HG02759 (cell line): ENCODE measurements at regions not wholly inside any gene's neighbourhood (a gene's known extent, or its start where the extent isn't known, plus 50 kb on each side); places are given as distances from the start of the nearest gene placed in this dataset.
A peak's percentile ranks its signal among the peaks of the same experiment; 100 is the strongest.
"Not testable (repeated sequence)": the region's sequence is repeated elsewhere in the genome, so short reads cannot be mapped to it uniquely, and the experiment has no call there.

Experiments used
- ATAC-seq: cut with Tn5 transposase; IDR thresholded peaks from one replicate; pipeline ENCODE4 v1.9.1; 2021; ENCODE audit warnings: mild to moderate bottlenecking, moderate library complexity; ENCODE audit not compliant: unreplicated experiment

DNA sequence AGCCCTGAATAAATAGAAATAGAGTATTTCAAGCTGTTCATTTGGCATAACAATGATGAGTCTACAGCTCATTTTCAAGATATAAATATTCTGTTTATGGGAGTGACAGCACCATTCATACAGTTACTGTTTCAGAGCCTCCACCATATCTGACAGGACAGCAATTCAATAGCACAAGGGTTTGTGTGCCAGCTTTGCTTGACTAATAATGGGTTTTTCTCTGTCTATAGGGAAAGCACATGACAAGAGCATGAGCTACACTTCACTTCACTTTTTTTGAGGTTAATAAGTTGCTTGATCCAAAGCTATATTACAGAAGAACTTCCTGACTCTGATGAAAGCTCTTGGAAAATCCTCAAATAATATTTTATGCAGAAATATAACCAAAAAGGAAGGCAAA is 297.1 kb downstream of the RPIA start:
- ATAC-seq, result not testable (repeated sequence)

GRCh38 chr2:88992819-88993218 is 301.3 kb downstream of the RPIA start:
- not testable (repeated sequence) for ATAC-seq

DNA sequence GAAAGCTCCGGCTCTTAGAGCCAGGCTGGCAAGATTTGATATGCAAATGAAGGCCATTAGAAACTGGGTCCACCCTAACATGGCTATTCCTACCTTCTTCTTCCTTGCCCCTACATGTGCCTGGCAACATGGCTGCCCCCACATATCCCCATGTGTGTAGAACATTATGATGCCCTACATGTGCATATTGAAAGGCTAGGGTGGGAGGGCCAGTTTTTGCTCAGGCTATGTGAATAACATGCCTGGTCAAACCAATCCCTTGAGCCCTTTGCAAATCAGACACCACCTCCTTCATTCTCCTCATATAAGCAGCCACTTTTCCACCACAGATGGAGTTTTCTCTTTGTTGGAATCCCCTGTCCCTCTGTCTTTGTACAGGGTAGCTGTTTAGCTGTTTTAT is 303.4 kb downstream of the RPIA start:
- ATAC-seq, result not testable (repeated sequence)

- ATAC-seq, result not testable (repeated sequence)
Measured at GRCh38 chr2:88996588-88996987, 305.1 kb downstream of the RPIA start.

GRCh38 chr2:88999365-88999764 is 307.9 kb downstream of the RPIA start:
- no peak for ATAC-seq

DNA sequence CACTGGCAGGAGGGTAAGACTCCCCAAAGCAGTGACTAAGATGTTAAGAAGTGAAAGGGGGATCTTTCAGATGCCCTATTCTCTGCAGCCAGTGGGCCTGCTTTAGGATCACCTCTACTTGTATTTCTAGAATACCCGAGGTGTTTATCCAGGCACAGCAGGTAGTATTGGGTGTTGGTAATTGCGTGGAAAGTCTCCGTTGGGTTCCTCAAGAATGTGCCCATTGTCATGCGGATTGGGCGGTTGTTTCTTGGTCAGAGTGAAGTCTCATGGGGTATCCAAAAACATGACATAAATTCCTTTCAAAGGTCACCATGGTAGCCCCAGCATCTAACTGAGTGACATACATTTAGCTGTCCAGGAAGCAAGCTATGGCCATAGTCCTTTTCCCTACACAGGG is 308.8 kb downstream of the RPIA start:
- ATAC-seq, result no peak

DNA sequence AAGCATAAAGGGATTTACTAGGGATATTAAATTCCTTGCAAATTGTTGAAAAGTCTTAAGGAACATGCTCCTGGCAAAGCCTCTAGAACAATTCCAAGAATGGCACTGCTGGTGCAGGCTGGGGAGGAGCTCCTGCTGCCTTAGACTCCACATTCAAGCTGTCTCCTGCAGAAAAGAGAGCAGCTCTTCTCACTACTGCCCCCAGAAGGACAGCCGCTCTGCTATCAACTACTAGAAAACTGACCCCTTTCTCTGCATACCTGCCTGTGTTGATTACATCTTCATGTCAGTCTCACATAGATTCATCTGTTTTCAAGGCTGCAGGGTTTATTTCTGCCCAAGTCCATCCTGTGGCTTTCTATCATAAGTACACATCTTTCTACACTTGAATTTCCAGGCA is 312.8 kb downstream of the RPIA start:
- not testable (repeated sequence) for ATAC-seq

GRCh38 chr2:89020566-89020965 is 329.1 kb downstream of the RPIA start:
- ATAC-seq, result not testable (repeated sequence)

DNA sequence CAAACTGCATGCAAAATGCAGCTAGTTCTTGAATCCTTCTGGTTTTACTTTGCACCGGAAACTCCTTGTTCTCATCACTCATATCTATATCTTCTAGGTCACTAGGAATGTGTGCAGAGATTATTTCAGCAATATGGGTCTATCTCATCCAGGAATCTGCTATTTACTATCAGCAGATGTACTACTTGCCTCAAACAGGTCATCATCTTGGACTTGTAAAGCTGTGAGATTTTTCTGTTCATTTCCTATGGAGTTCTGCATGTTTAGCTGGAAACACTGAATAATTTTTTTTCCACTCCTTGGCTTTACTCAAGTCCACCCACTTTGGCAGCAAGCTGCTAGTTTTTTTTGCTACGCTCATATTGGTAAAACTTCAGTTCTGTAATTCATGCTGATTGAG is 334.8 kb downstream of the RPIA start:
- not testable (repeated sequence) for ATAC-seq

- ATAC-seq, result not testable (repeated sequence)
Measured at GRCh38 chr2:89027115-89027514, 335.6 kb downstream of the RPIA start.

DNA sequence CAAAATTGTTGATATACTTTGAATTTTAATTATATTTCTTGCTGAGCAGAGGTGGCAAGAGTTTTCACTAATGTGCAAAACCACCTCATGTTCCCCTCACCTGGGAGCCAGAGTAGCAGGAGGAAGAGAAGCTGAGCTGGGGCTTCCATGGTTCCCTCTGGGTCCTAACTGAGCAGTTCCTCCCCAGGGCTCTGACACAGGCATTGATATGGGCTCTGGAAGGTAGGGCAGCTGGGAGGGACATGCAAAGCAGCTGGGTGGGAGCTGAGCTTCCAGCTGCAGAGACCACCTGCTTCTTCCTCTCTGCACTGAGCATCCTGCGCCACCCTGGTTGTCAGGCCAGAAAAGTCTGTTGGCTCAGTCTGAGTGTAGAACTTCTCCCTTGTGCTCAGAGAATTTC is 336.1 kb downstream of the RPIA start:
- not testable (repeated sequence) for ATAC-seq

DNA sequence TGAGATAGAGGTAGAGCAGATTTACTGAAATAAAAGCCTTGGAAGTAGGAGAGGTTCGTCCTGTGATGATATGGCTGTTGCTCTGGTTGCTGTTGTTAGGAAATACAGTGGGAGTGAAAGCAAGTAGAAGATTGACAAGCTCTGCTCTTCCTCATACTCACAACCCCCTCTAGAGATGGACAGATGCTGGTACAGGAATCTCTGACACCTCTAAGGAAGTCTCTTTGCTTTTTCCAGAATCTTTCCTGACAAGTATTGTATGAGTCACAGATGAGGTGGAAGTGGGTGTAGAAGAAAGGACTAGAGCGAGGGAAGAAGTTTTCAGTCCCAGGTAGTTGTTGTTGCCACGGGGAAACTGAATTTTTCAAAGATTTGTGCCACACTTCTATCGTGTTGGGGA is 337.8 kb downstream of the RPIA start:
- not testable (repeated sequence) for ATAC-seq

DNA sequence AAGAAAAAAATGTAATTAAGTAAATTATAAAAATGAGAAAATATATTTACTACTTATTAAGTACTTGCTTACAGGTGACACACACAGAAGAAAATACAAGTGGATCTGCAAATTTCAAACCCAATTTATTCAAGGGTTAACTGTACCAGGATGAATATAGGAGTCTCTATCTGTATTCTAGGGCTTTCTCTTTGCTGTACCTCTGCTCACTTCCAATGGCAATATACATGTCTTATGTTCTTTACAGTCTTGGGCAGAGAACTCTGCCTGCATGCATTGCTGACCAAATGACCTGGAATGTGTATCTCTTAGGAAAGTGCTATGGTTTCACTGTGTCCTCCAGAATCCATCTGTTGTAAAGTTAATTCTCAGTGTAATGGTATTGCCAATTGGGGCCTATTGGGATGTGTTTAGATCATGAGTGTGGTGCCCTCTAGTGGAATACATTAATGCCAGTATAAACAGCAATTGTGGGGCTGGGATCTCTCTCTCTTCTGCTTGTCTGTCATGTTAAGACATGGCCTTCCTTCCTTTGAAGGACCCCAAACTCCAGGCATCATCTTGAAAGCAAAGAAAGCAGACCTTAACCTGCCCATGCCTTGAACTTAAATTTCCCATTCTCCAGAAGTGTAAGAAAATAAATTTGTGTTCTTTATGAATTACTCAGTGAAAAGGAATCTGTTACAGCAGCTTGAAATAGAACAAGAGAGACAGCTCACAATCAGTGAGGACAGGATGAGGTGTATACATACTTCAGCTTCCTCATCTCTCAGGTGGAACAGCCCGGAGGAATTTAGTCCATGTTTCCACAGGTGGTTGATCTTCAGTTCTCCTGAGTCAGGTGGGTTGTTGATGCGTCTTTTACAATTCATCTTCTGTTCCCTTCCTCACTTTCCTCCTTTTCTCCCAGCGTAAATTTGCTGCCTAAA is 356.9 kb downstream of the RPIA start:
- peak; percentile 90 for ATAC-seq

DNA sequence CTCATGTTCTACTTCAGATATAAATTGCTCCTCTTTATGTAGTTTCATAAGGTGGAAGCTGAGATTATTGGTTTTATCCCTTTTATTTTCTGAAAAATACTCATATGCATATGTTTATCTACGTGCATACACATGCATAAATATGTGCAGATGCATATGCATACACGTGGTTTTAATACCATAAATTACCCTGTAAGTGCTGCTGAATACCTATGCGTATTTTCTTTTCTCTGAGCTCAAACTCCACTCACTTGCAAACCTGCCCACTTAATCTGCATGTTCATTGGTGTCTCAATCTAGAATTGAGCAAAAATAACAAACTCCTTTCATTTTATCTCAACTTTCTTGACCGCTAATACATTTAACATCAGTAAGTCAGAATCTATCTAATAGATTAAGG is 367.1 kb downstream of the RPIA start:
- ATAC-seq, result not testable (repeated sequence)

- not testable (repeated sequence) for ATAC-seq
Measured at GRCh38 chr2:89061174-89061573, 369.7 kb downstream of the RPIA start.

- not testable (repeated sequence) for ATAC-seq
Measured at GRCh38 chr2:89076771-89077170, 385.3 kb downstream of the RPIA start.

- ATAC-seq, result not testable (repeated sequence)
Measured at GRCh38 chr2:89092911-89093310, 401.4 kb downstream of the RPIA start.

GRCh38 chr2:89095060-89095459 is 403.6 kb downstream of the RPIA start:
- not testable (repeated sequence) for ATAC-seq

DNA sequence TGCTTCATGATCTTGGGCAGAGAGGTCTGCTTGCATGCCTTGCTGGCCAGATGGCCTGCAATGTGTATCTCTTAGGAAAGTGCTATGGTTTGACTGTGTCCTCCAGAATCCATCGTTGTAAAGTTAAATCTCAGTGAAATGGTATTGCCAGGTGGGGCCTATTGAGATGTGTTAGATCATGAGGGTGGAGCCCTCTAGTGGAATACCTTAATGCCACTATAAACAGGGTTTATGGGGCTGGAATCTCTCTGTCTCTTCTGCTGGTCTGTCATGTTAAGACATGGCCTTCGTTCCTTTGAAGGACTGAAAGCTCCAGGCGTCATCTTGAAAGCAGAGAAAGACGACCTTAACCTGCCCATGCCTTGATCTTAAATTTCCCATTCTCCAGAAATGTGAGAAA is 411.1 kb downstream of the RPIA start:
- not testable (repeated sequence) for ATAC-seq

GRCh38 chr2:89106369-89107019 is 415.0 kb downstream of the RPIA start:
- peak; percentile 85 for ATAC-seq

DNA sequence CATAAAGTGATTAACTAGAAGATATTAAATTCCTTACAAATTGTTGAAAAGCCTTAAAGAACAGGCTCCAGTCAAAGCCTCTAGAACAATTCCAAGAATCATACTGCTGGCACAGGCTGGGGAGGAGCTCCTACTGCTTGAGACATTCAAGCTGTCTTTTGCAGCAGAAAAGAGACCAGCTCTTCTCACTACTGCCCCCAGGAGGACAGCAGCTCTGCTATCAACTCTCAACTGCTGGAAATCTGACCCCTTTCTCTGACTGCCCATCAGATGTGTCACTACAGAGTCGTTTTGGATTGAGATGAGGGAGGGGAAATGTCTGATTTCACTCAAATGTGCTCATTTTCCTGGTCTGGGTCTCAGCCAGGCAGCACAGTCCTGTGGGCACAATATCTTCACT is 421.0 kb downstream of the RPIA start:
- ATAC-seq, result not testable (repeated sequence)

DNA sequence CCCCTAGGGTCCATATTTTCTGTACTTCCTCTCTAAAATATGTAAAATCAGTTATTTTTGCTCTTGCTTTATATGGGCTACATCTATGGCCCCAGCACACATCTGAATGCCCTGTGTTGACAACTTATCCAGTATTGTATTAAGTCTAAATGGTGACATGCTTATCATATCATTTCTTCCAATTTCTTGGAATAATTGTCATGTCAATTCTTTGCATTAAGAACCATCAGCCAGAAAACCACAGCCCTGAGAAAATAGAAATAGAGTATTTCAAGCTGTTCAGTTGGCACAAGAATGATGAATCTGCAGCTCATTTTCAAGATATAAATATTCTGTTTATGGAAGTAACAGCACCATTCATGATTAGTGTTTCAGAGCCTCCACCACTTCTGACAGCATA is 421.8 kb downstream of the RPIA start:
- not testable (repeated sequence) for ATAC-seq
